SK-MEL-5 (cell line): ENCODE measurements at regions not wholly inside any gene's neighbourhood (a gene's known extent, or its start where the extent isn't known, plus 50 kb on each side); places are given as distances from the start of the nearest gene placed in this dataset.

ENCODE experiments used
- DNase-seq: peaks from one replicate; pipeline ENCODE4 v3.0.0-alpha.2; 2016; ENCODE audit warnings: low read depth, low spot score
- in situ Hi-C: cut with HindIII; loops from 2 replicates; pipeline ENCODE4 v1.10.0; 2016; ENCODE audit warnings: low sequenced_read_pairs, high pct_unique_total_duplicates, low pct_unique_long_range_greater_than_20kb

DNA sequence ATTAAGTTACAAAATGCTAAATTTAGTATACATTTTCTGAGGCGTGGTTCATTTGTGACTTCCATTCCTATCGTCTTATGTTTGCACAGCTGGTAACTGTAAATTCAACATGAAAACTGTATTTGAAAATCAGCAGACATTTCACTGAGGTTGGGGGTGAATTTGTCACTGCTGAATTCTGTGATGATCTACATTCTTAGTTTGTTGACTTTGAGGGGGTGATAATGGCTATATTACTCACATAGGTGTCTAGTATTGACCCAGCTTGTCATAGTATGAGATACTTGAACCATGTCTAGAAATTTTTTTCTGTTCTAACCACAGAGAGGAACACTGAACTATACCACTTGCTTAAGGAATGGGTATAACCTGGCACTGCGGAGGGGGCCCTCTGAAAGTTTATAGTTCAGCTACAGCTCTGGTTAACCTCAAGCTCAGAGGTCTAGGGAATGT, 313.3 kb downstream of the PIK3R1 start:
- no peak for DNase-seq
- in situ Hi-C loops, result no loop called here

DNA sequence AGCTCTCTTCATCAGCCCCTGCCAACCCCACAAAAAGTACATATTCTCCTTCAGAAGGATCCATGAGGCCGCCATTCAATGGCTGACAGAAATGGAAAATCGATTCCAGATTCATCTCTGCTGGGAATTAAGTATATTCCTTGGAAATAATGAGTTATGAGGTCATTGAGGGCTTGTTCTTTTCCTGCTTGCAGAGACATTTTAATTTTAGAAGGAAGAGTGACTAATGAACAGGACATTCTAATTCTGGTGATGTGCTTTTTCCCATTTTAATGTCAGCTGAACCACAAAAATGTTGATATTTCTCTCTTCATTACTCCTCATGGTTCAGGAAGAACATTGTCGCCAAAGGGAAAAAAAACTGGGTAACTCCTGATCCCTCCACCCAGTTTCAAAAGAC, 314.0 kb downstream of the PIK3R1 start:
- in situ Hi-C loops, result no loop called here
- DNase-seq, result no peak

DNA sequence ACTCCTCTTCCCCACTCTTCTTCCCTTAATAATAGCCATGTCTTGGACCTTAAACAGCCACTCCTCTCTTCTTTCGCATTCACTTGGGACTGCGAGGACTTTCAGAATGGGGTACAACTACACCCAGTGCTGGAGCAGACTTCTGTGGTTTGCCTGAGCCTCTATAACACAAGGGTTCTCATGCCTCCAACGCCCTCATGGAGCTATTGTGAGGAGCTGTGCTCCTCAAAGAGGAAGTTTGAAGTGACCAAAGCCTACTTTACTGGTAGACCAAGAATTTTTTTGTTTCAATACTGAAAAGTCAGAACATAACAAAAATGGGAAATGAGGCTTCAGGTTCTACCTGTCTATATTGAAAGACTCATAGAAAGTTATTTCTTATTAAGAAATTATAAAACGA, 316.4 kb downstream of the PIK3R1 start:
- no peak for DNase-seq
- in situ Hi-C loops, result no loop called here

DNA sequence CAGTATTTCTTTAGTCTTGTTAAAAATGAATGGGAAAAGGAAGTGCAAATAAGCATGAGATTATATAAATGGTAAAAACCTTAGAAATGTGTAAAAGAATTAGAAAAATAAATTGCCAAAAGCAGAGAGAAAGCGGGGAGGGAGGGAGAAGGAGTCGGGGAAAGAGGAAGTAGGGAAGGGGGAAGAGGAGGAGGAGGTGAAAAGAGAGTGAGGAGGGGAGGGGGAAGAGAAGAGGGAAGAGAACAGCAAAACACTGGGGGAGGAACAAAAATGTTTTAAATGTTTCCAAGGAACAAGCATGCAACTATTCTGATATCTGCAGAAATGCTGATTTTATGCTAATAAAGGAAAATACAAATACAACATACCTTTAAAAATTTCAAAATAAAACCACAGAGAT, 317.5 kb downstream of the PIK3R1 start:
- in situ Hi-C loops, result no loop called here
- no peak for DNase-seq

DNA sequence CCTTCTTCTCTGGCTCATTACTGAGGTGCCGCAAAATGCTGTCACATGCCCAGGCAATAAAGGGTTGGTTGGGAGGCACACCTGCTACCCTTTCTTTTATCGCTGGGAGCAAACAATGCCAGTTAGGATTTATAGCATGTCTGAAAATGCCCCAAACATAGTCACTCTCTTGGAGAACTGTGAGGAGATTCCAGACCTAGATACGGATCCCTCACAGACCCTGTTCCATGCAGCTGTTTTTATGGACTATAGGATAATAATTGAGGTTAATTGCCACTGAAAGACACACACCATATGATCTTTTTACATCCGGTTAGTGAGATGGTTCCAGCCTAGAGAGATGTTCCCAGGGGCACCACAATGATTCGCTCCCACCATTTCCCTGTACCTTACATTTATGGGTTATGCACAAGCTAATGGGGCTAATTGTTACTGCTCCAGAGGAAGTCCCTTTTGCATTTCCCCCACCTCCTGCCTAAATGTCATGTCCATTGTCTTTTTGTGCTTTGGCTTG, 318.1 kb downstream of the PIK3R1 start:
- DNase-seq, result no peak
- in situ Hi-C loops, result no loop called here

DNA sequence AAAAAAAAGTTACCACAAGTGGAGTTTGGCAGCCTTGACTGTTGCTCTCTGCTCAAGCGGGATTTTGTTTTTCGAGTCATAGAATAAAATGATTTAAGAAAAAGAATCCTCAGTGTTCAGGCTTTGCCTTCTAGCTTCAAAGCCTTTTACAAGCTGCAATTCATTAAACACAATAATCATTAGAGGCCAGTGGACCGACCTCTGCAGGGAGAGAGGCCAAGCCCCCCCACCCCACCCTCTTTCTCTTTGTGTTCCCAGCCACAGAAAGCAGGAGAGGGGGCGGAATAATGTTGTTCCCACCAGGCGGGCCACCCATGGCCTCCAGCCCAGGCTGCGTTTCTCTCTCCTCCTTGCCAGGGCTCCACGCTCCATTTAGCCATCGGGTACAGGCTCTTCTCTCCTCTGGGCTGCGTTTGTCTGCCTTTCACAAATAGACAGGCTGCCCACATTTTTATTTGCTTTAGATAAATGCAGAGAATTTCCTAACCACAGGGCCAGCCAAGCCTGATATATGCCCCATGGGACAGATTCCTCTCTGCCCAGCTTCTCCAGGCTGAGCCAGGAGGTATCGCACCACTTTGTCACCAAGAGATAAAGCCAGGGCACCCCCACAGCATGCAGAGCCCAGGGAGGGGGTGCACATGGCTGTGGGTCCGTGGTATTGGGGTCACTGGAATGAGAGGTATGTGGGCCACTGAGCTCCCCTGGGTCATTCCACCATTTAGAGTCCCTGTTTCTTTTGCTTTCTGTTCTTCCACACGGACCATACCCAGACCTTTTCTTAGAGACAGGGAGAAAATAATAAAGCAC, 318.8 kb downstream of the PIK3R1 start:
- DNase-seq, result no peak
- in situ Hi-C loops, result no loop called here

DNA sequence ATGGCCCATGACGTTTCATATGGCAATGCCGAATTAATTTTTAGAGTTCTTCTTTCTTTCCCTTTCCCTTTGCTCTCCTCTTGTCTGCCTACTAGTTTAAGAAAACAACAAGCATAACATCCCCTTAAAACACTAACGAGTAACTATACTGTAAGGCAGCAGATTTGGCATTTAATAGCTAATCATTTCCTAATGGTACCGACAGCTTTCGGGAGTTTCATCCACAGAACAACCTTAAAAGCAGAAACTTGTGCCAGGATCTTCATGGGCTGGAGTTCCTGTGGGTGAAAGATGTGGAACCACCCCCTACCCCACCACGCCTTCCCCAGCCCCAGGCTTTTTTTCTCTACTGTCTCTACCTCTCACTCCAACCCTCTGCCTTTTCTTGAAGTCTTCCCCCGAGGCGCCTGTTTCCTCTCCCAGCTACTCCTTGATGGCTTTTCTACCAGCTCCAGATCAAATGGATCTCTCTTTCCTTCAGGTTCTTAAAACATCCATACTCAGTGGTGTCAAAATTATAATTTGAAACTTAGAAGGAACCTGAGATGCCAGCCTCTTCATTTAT, 319.5 kb downstream of the PIK3R1 start:
- in situ Hi-C loops, result no loop called here
- no peak for DNase-seq

DNA sequence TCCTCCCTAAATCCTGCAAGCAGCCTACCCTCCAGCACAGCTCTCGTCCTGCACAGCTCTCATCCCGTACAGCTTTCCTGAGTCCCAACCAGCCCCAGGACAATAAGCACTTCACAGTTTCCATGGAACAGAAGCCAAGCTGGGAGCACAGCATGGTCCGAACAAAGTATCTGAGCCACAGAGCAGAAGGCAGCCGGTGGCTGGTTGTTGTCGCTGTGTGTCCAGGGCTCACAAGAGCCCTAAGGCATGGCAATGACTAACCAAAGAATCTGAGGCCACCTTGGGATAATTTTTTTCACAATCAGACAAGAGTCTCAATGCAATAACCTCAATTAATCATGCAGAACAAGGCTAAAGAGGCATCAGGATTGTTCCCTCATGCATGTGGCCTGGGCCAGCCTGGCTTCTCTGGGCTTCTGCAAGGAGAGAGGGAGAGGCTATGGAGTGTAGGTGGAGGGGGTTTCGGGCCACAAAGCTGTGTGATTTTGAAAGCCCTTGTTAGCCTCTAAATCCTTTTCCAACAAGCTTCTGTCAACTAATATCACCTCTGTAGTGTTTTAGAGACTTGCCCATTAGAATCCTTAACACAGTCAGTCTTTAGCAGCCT, 323.4 kb downstream of the PIK3R1 start:
- DNase-seq, result no peak
- in situ Hi-C loops, result no loop called here

DNA sequence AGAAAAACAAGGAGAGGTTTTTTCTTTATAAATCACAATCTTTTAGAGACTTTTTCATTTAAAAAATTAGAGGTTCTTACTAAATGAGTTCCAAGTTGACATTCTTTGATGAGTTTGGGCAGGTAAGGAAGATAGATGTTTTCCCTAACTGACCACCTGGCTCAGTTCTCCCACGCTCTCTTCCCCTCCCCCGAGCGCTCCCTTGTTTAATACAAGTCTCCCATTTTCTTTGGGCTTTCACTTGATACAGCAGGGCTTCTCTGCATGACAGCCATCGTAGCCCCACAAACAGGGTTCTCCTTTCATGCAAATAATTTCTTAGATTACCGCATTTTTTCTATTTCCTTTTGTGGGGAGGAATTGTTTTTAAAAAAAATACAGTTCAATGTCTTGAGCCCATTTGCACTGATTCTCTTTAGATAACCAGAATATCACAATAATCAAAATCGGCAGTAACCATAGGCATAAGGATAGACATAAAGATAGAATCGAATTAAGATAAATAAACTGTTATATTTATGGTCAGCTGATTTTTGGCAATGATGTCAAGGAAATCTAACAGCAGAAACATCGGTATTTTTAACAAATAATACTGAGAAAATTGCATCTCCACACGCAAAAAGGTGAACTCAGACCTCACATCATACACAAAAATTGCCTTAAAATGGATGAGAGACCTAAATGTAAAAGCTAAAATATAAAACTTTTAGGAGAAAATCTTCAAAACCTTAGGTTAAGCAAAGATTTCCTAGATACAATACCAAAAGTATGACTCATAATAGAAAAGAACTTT, 325.4 kb downstream of the PIK3R1 start:
- in situ Hi-C loops, result no loop called here
- no peak for DNase-seq

DNA sequence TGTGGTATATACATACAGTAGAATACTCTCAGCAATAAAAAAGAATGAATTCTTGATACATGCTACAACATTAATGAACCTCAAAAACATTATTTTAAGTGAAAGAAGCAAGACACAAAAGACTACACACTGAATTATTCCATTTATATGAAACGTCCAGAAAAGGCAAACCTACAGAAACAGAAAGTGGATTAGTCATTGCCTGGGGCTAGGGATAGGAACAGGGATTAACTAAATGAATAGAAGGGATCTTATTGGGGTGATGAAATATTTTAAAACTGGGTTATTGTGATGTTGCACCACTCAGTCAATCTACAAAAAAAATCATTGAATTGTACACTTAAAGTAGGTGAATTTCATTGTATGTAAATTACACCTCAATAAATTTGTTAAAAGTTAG, 326.7 kb downstream of the PIK3R1 start:
- DNase-seq, result peak; percentile 57

DNA sequence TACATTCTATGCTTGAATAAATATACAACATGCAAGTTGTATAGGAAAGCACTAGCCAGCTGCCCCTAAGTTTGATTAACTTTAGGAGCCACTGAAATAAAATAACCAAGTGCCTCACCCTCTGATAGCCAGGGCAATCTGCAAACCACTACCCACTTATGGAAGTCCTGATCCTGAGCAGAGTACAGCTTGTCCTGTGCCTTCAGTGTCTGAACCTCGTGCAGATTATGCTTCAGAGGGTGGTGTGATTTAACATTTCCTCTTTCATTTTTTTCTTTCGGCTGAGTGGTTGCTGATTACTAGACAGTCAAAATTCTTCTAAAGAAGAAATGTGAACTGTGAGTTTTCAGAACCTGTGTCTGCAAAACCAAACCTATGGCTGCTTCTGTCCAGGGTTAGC, 327.7 kb downstream of the PIK3R1 start:
- in situ Hi-C loops, result no loop called here
- no peak for DNase-seq

More for the DNA sequence above, 326.7 kb downstream of the PIK3R1 start:
- in situ Hi-C loops, result no loop called here

DNA sequence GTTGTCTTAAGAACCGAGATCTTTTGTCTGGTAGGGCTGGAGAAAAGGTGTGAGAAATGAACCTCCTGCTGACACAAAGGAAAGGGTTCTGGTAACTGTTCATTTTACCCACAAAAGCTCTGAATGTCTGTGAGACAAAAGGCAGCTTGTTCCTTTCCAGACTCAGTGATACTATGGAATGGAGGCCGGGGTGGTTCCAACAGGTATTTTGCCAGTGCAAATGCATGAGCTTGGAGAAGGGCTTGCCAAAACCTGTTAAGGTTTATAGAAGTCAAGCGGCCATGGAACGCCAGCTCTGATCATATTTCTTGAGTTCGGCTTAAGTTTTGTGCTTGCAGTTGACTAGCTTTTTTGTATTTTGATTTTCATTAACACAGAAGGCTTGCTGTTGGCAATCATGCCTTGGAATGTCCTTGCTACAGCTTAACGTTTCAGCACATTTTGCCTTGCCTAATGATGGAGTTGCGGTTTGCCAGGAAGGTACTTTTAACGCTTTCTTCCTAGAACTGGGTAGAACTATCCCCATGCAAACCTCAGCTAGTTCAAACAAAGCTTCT, 328.6 kb downstream of the PIK3R1 start:
- in situ Hi-C loops, result no loop called here
- DNase-seq, result no peak

DNA sequence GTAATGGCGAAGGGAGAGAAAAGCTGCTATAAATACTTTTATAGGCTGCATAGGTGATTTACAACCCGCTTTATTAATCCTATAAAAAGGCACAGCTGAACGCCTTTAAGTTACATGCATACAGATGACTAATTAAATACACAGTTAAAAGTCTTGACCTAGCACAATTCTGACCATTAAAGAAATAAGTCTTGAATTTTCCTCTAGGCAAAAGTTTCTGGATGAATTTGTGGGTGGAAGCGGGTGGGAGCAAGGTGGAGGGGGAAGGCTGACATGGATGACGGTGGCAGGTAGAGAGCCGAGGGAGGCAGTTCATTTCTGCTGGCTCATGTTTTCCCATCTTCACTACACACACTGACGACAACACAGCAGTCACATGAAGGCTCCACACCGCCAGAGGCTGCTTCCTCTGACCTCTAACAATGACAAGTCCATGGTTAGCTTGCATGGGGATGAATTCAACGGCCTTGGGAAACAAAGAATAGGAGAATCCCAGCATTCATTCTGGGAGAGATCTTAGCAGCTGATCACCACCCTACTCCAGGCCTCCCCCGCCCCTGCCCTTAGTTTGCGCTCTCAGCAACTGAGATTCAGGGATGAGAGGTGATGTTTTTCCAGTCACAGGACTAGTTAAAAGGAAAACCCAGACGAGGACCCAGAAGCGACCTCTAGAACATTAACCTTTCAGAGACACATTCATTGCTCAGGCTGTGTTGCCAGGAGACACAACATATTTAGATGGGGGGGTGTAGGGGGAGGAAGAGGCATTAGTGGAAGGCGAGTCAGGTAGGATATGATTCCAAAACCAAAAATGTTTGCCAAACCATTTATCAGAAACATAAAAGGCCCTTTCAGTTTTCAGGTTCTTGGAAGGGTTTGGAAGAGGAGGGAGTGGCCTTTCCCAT, 329.3 kb downstream of the PIK3R1 start:
- peak; percentile 99 for DNase-seq
- in situ Hi-C loops, result no loop called here

DNA sequence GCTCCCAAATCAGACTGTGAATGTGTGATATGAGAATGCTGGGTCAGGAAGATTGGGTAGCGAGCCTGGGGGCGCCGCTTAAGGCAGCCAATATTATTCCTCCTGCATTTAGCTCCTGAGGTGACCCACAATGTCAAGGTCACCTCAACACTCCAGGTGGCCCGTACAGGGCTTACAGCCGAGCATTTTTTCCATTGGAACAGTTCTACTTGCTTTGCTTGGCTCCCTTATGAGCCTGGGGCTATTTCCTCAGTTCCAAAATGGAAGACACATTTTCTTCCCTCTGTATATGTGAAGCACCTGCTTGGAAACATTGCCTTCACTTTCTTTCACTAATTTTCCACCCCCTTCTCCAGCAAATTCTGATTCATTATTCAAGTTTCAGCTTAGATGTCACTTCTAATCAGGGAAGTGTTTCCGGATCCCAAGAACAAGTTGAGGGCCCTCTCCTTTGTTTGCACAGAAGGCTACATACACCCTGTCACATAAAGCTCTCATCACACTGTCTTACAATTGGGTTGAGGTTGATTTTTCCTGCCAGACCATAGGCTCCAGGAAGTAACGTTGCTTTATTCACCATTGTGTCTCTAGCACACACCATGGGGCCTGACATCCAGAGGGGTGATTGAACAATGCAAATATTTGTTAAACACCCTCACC, 330.2 kb downstream of the PIK3R1 start:
- DNase-seq, result no peak
- in situ Hi-C loops, result no loop called here

DNA sequence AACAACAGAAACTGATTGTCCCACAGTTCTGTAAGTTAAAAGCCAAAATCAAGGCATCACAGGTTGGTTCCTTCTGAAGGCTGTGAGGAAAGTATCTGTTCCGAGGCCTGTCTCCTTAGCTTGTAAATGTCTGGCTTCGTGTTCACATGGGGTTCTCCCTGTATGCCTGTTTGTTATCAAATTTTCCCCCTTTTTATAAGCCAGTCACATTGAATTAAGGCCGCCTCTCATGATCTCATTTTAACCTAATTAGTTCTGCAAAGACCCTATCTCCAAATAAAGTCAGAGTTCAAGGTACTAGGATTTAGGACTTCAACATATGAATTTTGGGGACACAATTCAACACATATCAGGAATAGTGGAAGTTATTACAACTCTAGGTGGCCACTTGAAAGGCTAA, 331.5 kb downstream of the PIK3R1 start:
- DNase-seq, result no peak
- in situ Hi-C loops, result no loop called here

DNA sequence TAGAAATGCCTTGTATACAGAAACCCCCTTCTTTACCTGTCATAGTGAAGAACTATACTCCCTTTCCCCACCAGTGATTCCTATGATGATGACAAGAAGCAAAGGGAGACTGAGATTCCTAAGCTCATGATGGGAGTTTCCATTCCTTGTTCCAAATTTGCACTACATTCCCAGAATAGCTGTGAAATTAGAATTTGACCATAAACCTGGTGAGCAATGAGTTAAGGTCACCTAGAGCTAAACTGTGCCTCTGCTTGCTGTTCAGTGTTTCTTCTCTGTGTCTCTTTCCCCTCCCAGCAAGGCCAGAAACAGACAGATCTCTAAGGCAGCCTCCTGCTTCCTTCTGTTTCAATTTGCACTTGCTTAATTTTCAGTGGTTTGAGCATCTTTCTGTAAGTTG, 332.1 kb downstream of the PIK3R1 start:
- DNase-seq, result no peak

More for the DNA sequence above, 332.1 kb downstream of the PIK3R1 start:
- in situ Hi-C loops, result no loop called here
